C1 segment of cervical spinal cord (tissue), 14 donors: ENCODE measurements at regions not wholly inside any gene's neighbourhood (a gene's known extent, or its start where the extent isn't known, plus 50 kb on each side); places are given as distances from the start of the nearest gene placed in this dataset.
A peak's percentile ranks its signal among the peaks of the same experiment; 100 is the strongest.

Experiments used
- DNase-seq, 14 donors: peaks; one replicate each; lab custom pipeline; 2025; lab: John Stamatoyannopoulos, UW

- DNase-seq, result no peak
These were observed 182.5 kb downstream of the RHOU start for GRCh38 chr1:228917755-228918154.

GRCh38 chr1:228918335-228918734 is 183.1 kb downstream of the RHOU start:
- no peak for DNase-seq

GRCh38 chr1:228919914-228920313 is 184.6 kb downstream of the RHOU start:
- DNase-seq, result no peak

GRCh38 chr1:228920831-228921230 is 185.6 kb downstream of the RHOU start:
- DNase-seq, result no peak

- DNase-seq, result peak in 1 of 14 donors; percentile 26
These were observed 186.2 kb downstream of the RHOU start for GRCh38 chr1:228921481-228921880.

GRCh38 chr1:228922722-228923376 is 187.6 kb downstream of the RHOU start:
- DNase-seq, result no peak

GRCh38 chr1:228923973-228924686 is 188.9 kb downstream of the RHOU start:
- no peak for DNase-seq

- DNase-seq, result no peak
These were observed 190.4 kb downstream of the RHOU start for GRCh38 chr1:228925691-228926090.

GRCh38 chr1:228927421-228927820 is 192.1 kb downstream of the RHOU start:
- DNase-seq, result no peak

- no peak for DNase-seq
These were observed 192.9 kb downstream of the RHOU start for GRCh38 chr1:228927946-228928898.

GRCh38 chr1:228929476-228930027 is 194.3 kb downstream of the RHOU start:
- DNase-seq, result no peak

GRCh38 chr1:228930479-228930957 is 195.2 kb downstream of the RHOU start:
- DNase-seq, result no peak

GRCh38 chr1:228933753-228934152 is 198.5 kb downstream of the RHOU start:
- no peak for DNase-seq

GRCh38 chr1:228935198-228935663 is 200.0 kb downstream of the RHOU start:
- DNase-seq, result no peak

GRCh38 chr1:228935855-228936727 is 200.8 kb downstream of the RHOU start:
- no peak for DNase-seq

- DNase-seq, result no peak
These were observed 201.6 kb downstream of the RHOU start for GRCh38 chr1:228936881-228937280.

- DNase-seq, result no peak
These were observed 202.1 kb downstream of the RHOU start for GRCh38 chr1:228937351-228937750.

GRCh38 chr1:228937851-228938536 is 202.7 kb downstream of the RHOU start:
- DNase-seq, result peak in 6 of 14 donors; percentile 33 to 74 (median 62)

GRCh38 chr1:228938537-228938901 is 203.2 kb downstream of the RHOU start:
- DNase-seq, result peak in 2 of 14 donors; percentile 20 to 72
